ENCODE measurements at regions not wholly inside any gene's neighbourhood (a gene's known extent, or its start where the extent isn't known, plus 50 kb on each side); places are given as distances from the start of the nearest gene placed in this dataset.

GRCh38 chr5:121735618-121736017 lies 116.1 kb upstream of the FTMT start:
- Histone ChIP-seq H2AFZ (ENCODE audit: low read length) (no peak overlapping the region), H3K36me3 (replicated peaks in 1 of 2; ENCODE audit: control insufficient read depth in 1 of 2, insufficient read depth in 2 of 2, low read length in 2 of 2) (no peaks in the 10 kb centered on the region), H3K79me2 (ENCODE audit: insufficient read depth, low read length) (no peaks in the 10 kb centered on the region), H3K4me2 (ENCODE audit: low read depth, low read length) (no peak overlapping the region), H3K9me3 (ENCODE audit: low read length) (no peaks in the 10 kb centered on the region), H3K4me3 (replicated peaks in 1 of 3; ENCODE audit: insufficient read depth in 1 of 3, low read depth in 2 of 3, low read length in 3 of 3) (no peak overlapping the region), H3K9ac (ENCODE audit: insufficient read depth, low read depth, low read length) (no peak overlapping the region), H3K27me3 (ENCODE audit: control insufficient read depth in 1 of 2, insufficient read depth in 2 of 2, low read length in 2 of 2) (no peaks in the 10 kb centered on the region), H3K27ac (ENCODE audit: extremely low read length, insufficient read depth, low read length) (no peak overlapping the region), H3K4me1 (ENCODE audit: insufficient read depth, low read length) (no peaks in the 10 kb centered on the region), H4K20me1 (ENCODE audit: insufficient read depth, low read length) (no peaks in the 10 kb centered on the region)
- no peak for ATAC-seq
- DNase-seq (ENCODE audit: low spot score), result no peak
- no TSS peak for BruUV-seq (replicated peaks)
- CTCF ChIA-PET (ENCODE audit: low intra/inter-chr PET ratio, low total read pairs), result no interaction called here
- WGBS (ENCODE audit: low lambda C conversion rate), result 29% methylated on average over 2 of the region's 2 CpGs
- FAIRE-seq, result no peak
- intact Hi-C loops (cut with micrococcal nuclease; ENCODE audit: unreplicated experiment), result no loop called here
- TF ChIP-seq ZNF619 (CRISPR knock-in tag; IDR thresholded peaks at IDR 0.05), result no peak
- TF ChIP-seq ATF6 (CRISPR knock-in tag; conservative IDR thresholded peaks at IDR 0.05), result no peak
- TF ChIP-seq ZNF10 (CRISPR knock-in tag; IDR thresholded peaks at IDR 0.05; ENCODE audit: borderline replicate concordance, low read depth), result no peak
- no peak for TF ChIP-seq HNRNPL (IDR thresholded peaks at IDR 0.05; ENCODE audit: low read depth, low read length)
- no peak for TF ChIP-seq ZNF777 (CRISPR knock-in tag; IDR thresholded peaks at IDR 0.05)
- TF ChIP-seq SIN3A (IDR thresholded peaks at IDR 0.05; ENCODE audit: borderline replicate concordance, low read depth, low read length), result no peak
- no peak for TF ChIP-seq KAT2B (IDR thresholded peaks at IDR 0.05; ENCODE audit: borderline replicate concordance, low read depth, low read length)
- in situ Hi-C loops (cut with HindIII; ENCODE audit: extremely low pct_ligation_motif_present, low pct_unique_long_range_greater_than_20kb), result no loop called here
- POLR2A ChIA-PET, result no interaction called here

- 37% methylated on average over 2 of the region's 2 CpGs for WGBS (ENCODE audit: low lambda C conversion rate)
- BruUV-seq (replicated peaks), result no TSS peak
- POLR2A ChIA-PET, result no interaction called here
- intact Hi-C loops (cut with micrococcal nuclease; ENCODE audit: unreplicated experiment) (no loop called here), in situ Hi-C loops (cut with HindIII; ENCODE audit: extremely low pct_ligation_motif_present, low pct_unique_long_range_greater_than_20kb) (no loop called here)
- Histone ChIP-seq H3K27me3 (ENCODE audit: control insufficient read depth in 1 of 2, insufficient read depth in 2 of 2, low read length in 2 of 2) (no peaks in the 10 kb centered on the region), H2AFZ (ENCODE audit: low read length) (no peak overlapping the region), H3K9me3 (ENCODE audit: low read length) (no peaks in the 10 kb centered on the region), H3K27ac (ENCODE audit: extremely low read length, insufficient read depth, low read length) (no peak overlapping the region), H3K4me3 (replicated peaks in 1 of 3; ENCODE audit: insufficient read depth in 1 of 3, low read depth in 2 of 3, low read length in 3 of 3) (no peak overlapping the region), H3K36me3 (replicated peaks in 1 of 2; ENCODE audit: control insufficient read depth in 1 of 2, insufficient read depth in 2 of 2, low read length in 2 of 2) (no peaks in the 10 kb centered on the region), H3K4me1 (ENCODE audit: insufficient read depth, low read length) (no peaks in the 10 kb centered on the region), H4K20me1 (ENCODE audit: insufficient read depth, low read length) (no peaks in the 10 kb centered on the region), H3K9ac (ENCODE audit: insufficient read depth, low read depth, low read length) (no peak overlapping the region), H3K4me2 (ENCODE audit: low read depth, low read length) (no peak overlapping the region), H3K79me2 (ENCODE audit: insufficient read depth, low read length) (no peaks in the 10 kb centered on the region)
- CTCF ChIA-PET (ENCODE audit: low intra/inter-chr PET ratio, low total read pairs), result no interaction called here
- DNase-seq (ENCODE audit: low spot score), result no peak
- FAIRE-seq, result no peak
- ATAC-seq, result no peak
- TF ChIP-seq CENPX (CRISPR knock-in tag; IDR thresholded peaks at IDR 0.05) (no peak), ZNF746 (CRISPR knock-in tag; IDR thresholded peaks at IDR 0.05) (no peak), MAFK (conservative IDR thresholded peaks at IDR 0.05 in 1 of 2, IDR thresholded peaks at IDR 0.05 in 1 of 2; ENCODE audit: low read length in 2 of 2) (peak; percentile 96 to 98), ZBED4 (CRISPR knock-in tag; IDR thresholded peaks at IDR 0.05; ENCODE audit: borderline replicate concordance) (no peak)
Observed at GRCh38 chr5:121737120-121737519, 114.6 kb upstream of the FTMT start.
